Panc1 (cell line): ENCODE measurements at regions not wholly inside any gene's neighbourhood (a gene's known extent, or its start where the extent isn't known, plus 50 kb on each side); places are given as distances from the start of the nearest gene placed in this dataset.

Source experiments
- ATAC-seq: fragments of 200-7000 bp; cut with Tn5 transposase; 2 replicates; pipeline ENCODE4 v1.9.1; 2020; ENCODE audit warnings: mild to moderate bottlenecking, moderate library complexity
- BruUV-seq: library from RNA; stranded (reverse); fragments of 400-500 nt; replicated peaks from 2 replicates; lab custom pipeline; 2021; lab: Mats Ljungman, UMichigan
- CTCF ChIA-PET: fragments of 300-600 bp; sonication (Branson Sonifier 250); formaldehyde crosslinking; loops from one replicate; lab custom pipeline; 2022; ENCODE audit warnings: antibody characterized with exemption; lab: Charles Lee
- POLR2A ChIA-PET: fragments of 300-600 bp; sonication (Branson Sonifier 250); formaldehyde crosslinking; loops from one replicate; lab custom pipeline; 2022; ENCODE audit warnings: antibody characterized with exemption; lab: Charles Lee
- DNase-seq: peaks from one replicate; pipeline ENCODE4 v3.0.0-alpha.2; 2010; ENCODE audit warnings: low read depth, low spot score
- H3K27ac ChIP-seq: 2 replicates; pipeline ENCODE4 v1.5.1; 2011; ENCODE audit warnings: mild to moderate bottlenecking, low read length, inconsistent platforms
- H3K27me3 ChIP-seq: fragments of 200-500 bp; sonication (Bioruptor generic); 2 replicates; pipeline ENCODE4 v1.6.0; 2014; ENCODE audit warnings: low read length, inconsistent platforms; ENCODE audit not compliant: control insufficient read depth, insufficient read depth
- H3K36me3 ChIP-seq: fragments of 200-500 bp; sonication (Bioruptor generic); 2 replicates; pipeline ENCODE4 v1.5.1; 2014; ENCODE audit warnings: inconsistent platforms, mild to moderate bottlenecking, low read length, moderate library complexity; ENCODE audit not compliant: control insufficient read depth, insufficient read depth
- H3K4me1 ChIP-seq: 2 replicates; pipeline ENCODE4 v1.5.1; 2011; ENCODE audit warnings: inconsistent platforms, mild to moderate bottlenecking, low read length, moderate library complexity; ENCODE audit not compliant: control insufficient read depth, insufficient read depth
- H3K4me3 ChIP-seq, 2 experiments: 2 replicates each; pipeline ENCODE4 v1.5.1; 2011 to 2012; ENCODE audit warnings: low read depth in 2 of 2, low read length in 2 of 2, mild to moderate bottlenecking in 2 of 2, inconsistent platforms in 1 of 2, moderate library complexity in 1 of 2
- H3K9me3 ChIP-seq: fragments of 200-500 bp; sonication (Bioruptor generic); 2 replicates; pipeline ENCODE4 v1.5.1; 2014; ENCODE audit warnings: low read depth, mild to moderate bottlenecking, inconsistent platforms, low read length, moderate library complexity; ENCODE audit not compliant: control insufficient read depth, insufficient read depth
- CTCF ChIP-seq: fragments of 450-650 bp; IDR thresholded peaks from 2 replicates; pipeline ENCODE4 v1.5.1; 2017; ENCODE audit warnings: mild to moderate bottlenecking
- POLR2AphosphoS5 ChIP-seq: IDR thresholded peaks from 2 replicates; pipeline ENCODE4 v1.6.1; 2012; ENCODE audit warnings: mild to moderate bottlenecking, low read depth, low read length, moderate library complexity
- REST ChIP-seq, 2 experiments: IDR thresholded peaks; 2 replicates each; pipeline ENCODE4 v1.6.1; 2011 to 2012; ENCODE audit warnings: low read depth in 2 of 2, control low read depth in 1 of 2, low read length in 1 of 2, mild to moderate bottlenecking in 1 of 2, moderate library complexity in 1 of 2; ENCODE audit not compliant: insufficient read depth in 1 of 2
- SIN3A ChIP-seq: IDR thresholded peaks from 2 replicates; pipeline ENCODE4 v1.6.1; 2012; ENCODE audit warnings: low read depth, mild to moderate bottlenecking, low read length, moderate library complexity, borderline replicate concordance; ENCODE audit not compliant: insufficient read depth
- TCF7L2 ChIP-seq: IDR thresholded peaks from 2 replicates; pipeline ENCODE4 v1.6.1; 2011; ENCODE audit warnings: mild to moderate bottlenecking, low read depth, low read length, inconsistent platforms
- in situ Hi-C: cut with HindIII; loops from 2 replicates; pipeline ENCODE4 v1.10.0; 2016; ENCODE audit warnings: low sequenced_read_pairs, low pct_unique_long_range_greater_than_20kb
- intact Hi-C: fragments of 100-400 bp; cut with micrococcal nuclease; formaldehyde crosslinking; loops from one replicate; pipeline ENCODE4 v1.10.0; 2022; ENCODE audit not compliant: unreplicated experiment

- TF ChIP-seq SIN3A (no peak), REST (IDR thresholded peaks at IDR 0.05; ENCODE audit: insufficient read depth in 1 of 2, low read depth in 2 of 2, low read length in 1 of 2) (no peak), CTCF (no peak), POLR2AphosphoS5 (no peak), TCF7L2 (no peak)
- DNase-seq, result no peak
- Histone ChIP-seq H3K4me3 (no peak overlapping the region), H3K36me3 (no peaks in the 10 kb centered on the region; the same call in 1 of the 2 replicates), H3K9me3 (no peaks in the 10 kb centered on the region; the same call in 1 of the 2 replicates), H3K4me1 (peaks cover 31% of the 10 kb centered on the region), H3K27ac (peak overlapping the region; percentile 5; the same call in 1 of the 2 replicates), H3K27me3 (no peaks in the 10 kb centered on the region)
- POLR2A ChIA-PET, result no interaction called here
- BruUV-seq, result no TSS peak
- in situ Hi-C loops, result no loop called here
- intact Hi-C loops, result no loop called here
- CTCF ChIA-PET, result no interaction called here
- ATAC-seq, result no peak
Observed at GRCh38 chr5:123753180-123753936, 241.4 kb downstream of the CSNK1G3 start.

GRCh38 chr5:123752552-123753179, 240.7 kb downstream of the CSNK1G3 start:
- Histone ChIP-seq H3K27me3 (no peaks in the 10 kb centered on the region), H3K4me1 (peaks cover 31% of the 10 kb centered on the region), H3K36me3 (no peaks in the 10 kb centered on the region; the same call in 1 of the 2 replicates), H3K27ac (peak overlapping the region; percentile 75; the same call in 1 of the 2 replicates), H3K9me3 (no peaks in the 10 kb centered on the region; the same call in 1 of the 2 replicates), H3K4me3 (no peak overlapping the region)
- intact Hi-C loops, result no loop called here
- no TSS peak for BruUV-seq
- in situ Hi-C loops, result no loop called here
- ChIA-PET POLR2A (no interaction called here), CTCF (no interaction called here)
- ATAC-seq, result no peak
- no peak for DNase-seq
- TF ChIP-seq POLR2AphosphoS5 (no peak), REST (IDR thresholded peaks at IDR 0.05; ENCODE audit: insufficient read depth in 1 of 2, low read depth in 2 of 2, low read length in 1 of 2) (no peak), TCF7L2 (no peak), CTCF (no peak)
